GM12878 (cell line): ENCODE measurements at regions not wholly inside any gene's neighbourhood (a gene's known extent, or its start where the extent isn't known, plus 50 kb on each side); places are given as distances from the start of the nearest gene placed in this dataset.

ENCODE experiments used
- ATAC-seq: fragments of 200-7000 bp; cut with Tn5 transposase; 3 replicates; pipeline ENCODE4 v1.9.1; 2020; ENCODE audit warnings: mild to moderate bottlenecking, moderate library complexity
- BruUV-seq: library from RNA; stranded (reverse); fragments of 400-500 nt; replicated peaks from 2 replicates; lab custom pipeline; 2021; lab: Mats Ljungman, UMichigan
- CTCF ChIA-PET: fragments of 300-600 bp; sonication (Branson Sonifier 250); formaldehyde crosslinking; extraction: SDS; loops from one replicate; lab custom pipeline; 2021; ENCODE audit warnings: inconsistent platforms; lab: Yijun Ruan, JAX
- POLR2A ChIA-PET: fragments of 350-600 bp; formaldehyde crosslinking; extraction: SDS; loops from one replicate; lab custom pipeline; 2021; ENCODE audit warnings: inconsistent platforms; lab: Charles Lee
- RAD21 ChIA-PET: fragments of 300-600 bp; sonication (Branson Sonifier 250); formaldehyde crosslinking; loops from one replicate; lab custom pipeline; 2023; ENCODE audit warnings: antibody characterized with exemption; ENCODE audit not compliant: unreplicated experiment; lab: Charles Lee
- SMC1A ChIA-PET: fragments of 300-600 bp; sonication (Branson Sonifier 250); formaldehyde crosslinking; loops from one replicate; lab custom pipeline; 2023; ENCODE audit not compliant: unreplicated experiment, uncharacterized antibody; lab: Charles Lee
- DNase-seq: peaks from one replicate; pipeline ENCODE4 v3.0.0-alpha.2; 2011; ENCODE audit warnings: low read depth, low spot score
- FAIRE-seq: peaks from 3 replicates; lab custom pipeline; 2011; peaks lifted over from hg19 to GRCh38; lab: Jason Lieb, UNC
- H2AFZ ChIP-seq: 2 replicates; pipeline ENCODE4 v1.6.0; 2011; ENCODE audit warnings: low read depth, low read length, control low read depth; ENCODE audit not compliant: control insufficient read depth
- H3K27ac ChIP-seq: 2 replicates; pipeline ENCODE4 v1.5.1; 2011; ENCODE audit warnings: control low read depth; ENCODE audit not compliant: control insufficient read depth, insufficient read depth
- H3K27me3 ChIP-seq, 2 experiments: replicated peaks in 1 of 2; 2 replicates each; pipeline versions ENCODE4 v1.6.0 to v1.6.1; 2011; ENCODE audit warnings: low read length in 1 of 2; ENCODE audit not compliant: control insufficient read depth in 2 of 2, insufficient read depth in 2 of 2
- H3K36me3 ChIP-seq, 2 experiments: 2 replicates each; pipeline ENCODE4 v1.5.1; 2011; ENCODE audit warnings: low read length in 1 of 2; ENCODE audit not compliant: control insufficient read depth in 2 of 2, insufficient read depth in 2 of 2
- H3K4me1 ChIP-seq: 2 replicates; pipeline ENCODE4 v1.6.1; 2011; ENCODE audit warnings: mild to moderate bottlenecking, low read length, moderate library complexity, mixed read lengths; ENCODE audit not compliant: control insufficient read depth, insufficient read depth
- H3K4me2 ChIP-seq: 2 replicates; pipeline ENCODE4 v1.6.0; 2011; ENCODE audit warnings: control low read depth; ENCODE audit not compliant: control insufficient read depth, insufficient read depth
- H3K4me3 ChIP-seq: fragments of 200-600 bp; sonication (generic); 2 replicates; pipeline ENCODE4 v1.5.1; 2016
- H3K79me2 ChIP-seq: 2 replicates; pipeline ENCODE4 v1.6.0; 2011; ENCODE audit warnings: low read length; ENCODE audit not compliant: control insufficient read depth, insufficient read depth
- H3K9ac ChIP-seq: 2 replicates; pipeline ENCODE4 v1.8.0; 2011; ENCODE audit warnings: low read length, control low read depth, mixed read lengths; ENCODE audit not compliant: control insufficient read depth, insufficient read depth
- H3K9me3 ChIP-seq: replicated peaks from 3 replicates; pipeline ENCODE4 v1.5.1; 2011; ENCODE audit warnings: mild to moderate bottlenecking, low read length; ENCODE audit not compliant: control insufficient read depth, insufficient read depth
- H4K20me1 ChIP-seq: 2 replicates; pipeline ENCODE4 v1.6.0; 2011; ENCODE audit not compliant: control insufficient read depth, insufficient read depth
- BHLHE40 ChIP-seq, 2 experiments: fragments of 450-650 bp in 1 of 2; IDR thresholded peaks; 2 replicates each; pipeline ENCODE4 v1.6.1; 2011 to 2017; ENCODE audit warnings: low read depth in 2 of 2, borderline replicate concordance in 1 of 2, improper control_type of control experiment in 1 of 2, low read length in 1 of 2, mild to moderate bottlenecking in 1 of 2
- CBX5 ChIP-seq: sonication (generic); IDR thresholded peaks from 2 replicates; pipeline ENCODE4 v1.6.1; 2016; ENCODE audit warnings: low read depth, moderate library complexity, mild to moderate bottlenecking, inconsistent platforms
- EED ChIP-seq: sonication (generic); IDR thresholded peaks from 2 replicates; pipeline ENCODE4 v1.6.1; 2016; ENCODE audit warnings: antibody characterized with exemption, low read depth
- GABPA ChIP-seq: IDR thresholded peaks from 2 replicates; pipeline ENCODE4 v1.6.1; 2014; ENCODE audit warnings: antibody characterized with exemption, low read depth, mild to moderate bottlenecking, inconsistent platforms
- MEF2B ChIP-seq: fragments of 450-650 bp; IDR thresholded peaks from 2 replicates; pipeline ENCODE4 v1.6.1; 2018; ENCODE audit warnings: mild to moderate bottlenecking, moderate library complexity; ENCODE audit not compliant: partially characterized antibody, poor library complexity, severe bottlenecking
- NFIC ChIP-seq: IDR thresholded peaks from 2 replicates; pipeline ENCODE4 v1.6.1; 2012; ENCODE audit warnings: low read depth, mild to moderate bottlenecking, inconsistent platforms, low read length, moderate library complexity
- NRF1 ChIP-seq: conservative IDR thresholded peaks from 2 replicates; pipeline ENCODE4 v1.6.1; 2011; ENCODE audit warnings: mild to moderate bottlenecking, low read depth, low read length, improper control_type of control experiment
- PAX8 ChIP-seq: fragments of 450-650 bp; IDR thresholded peaks from 2 replicates; pipeline ENCODE4 v1.6.1; 2017; ENCODE audit warnings: mild to moderate bottlenecking, moderate library complexity
- SP1 ChIP-seq: IDR thresholded peaks from one replicate; pipeline ENCODE4 v1.6.1; 2011; ENCODE audit warnings: low read depth, low read length
- ZNF217 ChIP-seq: fragments of 450-650 bp; IDR thresholded peaks from 2 replicates; pipeline ENCODE4 v1.6.1; 2017; ENCODE audit warnings: antibody characterized with exemption, mild to moderate bottlenecking
- WGBS: methylation state at CpG from one replicate; pipeline ENCODE4 v1.1.6; 2016; ENCODE audit warnings: low lambda C conversion rate; ENCODE audit not compliant: insufficient replicate concordance, insufficient coverage; ENCODE audit errors: missing lambda C conversion rate; 5-methylcytosine and 5-hydroxymethylcytosine counted together
- in situ Hi-C: fragments of 300-500 bp; cut with MboI; formaldehyde crosslinking; loops from 9 replicates; pipeline ENCODE4 v1.14.3; 2018; ENCODE audit warnings: mixed read lengths
- intact Hi-C: fragments of 100-400 bp; cut with micrococcal nuclease; formaldehyde crosslinking; loops from one replicate; pipeline ENCODE4 v1.14.2; 2022; ENCODE audit not compliant: unreplicated experiment
- TF ChIP-seq, protein P1 (sequence below): fragments of 450-650 bp; conservative IDR thresholded peaks from 2 replicates; pipeline ENCODE4 v1.6.1; 2017; ENCODE audit warnings: mild to moderate bottlenecking, moderate library complexity
- TF ChIP-seq, protein P2 (sequence below): fragments of 450-650 bp; formaldehyde crosslinking; IDR thresholded peaks from 2 replicates; pipeline ENCODE4 v1.4.0; 2022; ENCODE audit warnings: mild to moderate bottlenecking, moderate library complexity
- TF ChIP-seq, protein P3 (sequence below): fragments of 150-350 bp; IDR thresholded peaks from 2 replicates; pipeline ENCODE4 v1.6.1; 2016; ENCODE audit warnings: low read depth, low read length
- TF ChIP-seq, protein P4 (sequence below): IDR thresholded peaks from 2 replicates; pipeline ENCODE4 v1.6.1; 2012; ENCODE audit warnings: low read length, inconsistent platforms

DNA sequence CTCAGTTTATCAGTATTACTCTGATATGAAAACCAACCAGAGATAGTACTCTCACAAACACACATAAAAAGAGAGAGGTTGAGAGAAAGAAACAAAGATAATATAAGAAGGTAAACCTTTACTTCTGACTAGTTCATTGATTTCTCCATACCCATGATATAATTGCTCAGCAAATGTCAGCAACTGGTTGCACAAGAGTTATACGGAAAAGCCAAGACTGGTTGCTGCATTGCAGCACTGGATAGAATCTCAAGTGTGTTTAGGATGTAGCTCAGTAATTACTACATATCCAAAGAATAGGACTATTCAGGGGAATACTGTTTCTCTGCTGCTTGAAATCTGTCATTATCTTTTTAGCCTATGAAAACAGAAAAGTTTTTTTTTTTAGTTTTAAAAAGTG lies 1332.8 kb downstream of the OLFM4 start (continued):
- TF ChIP-seq, protein P1, sequence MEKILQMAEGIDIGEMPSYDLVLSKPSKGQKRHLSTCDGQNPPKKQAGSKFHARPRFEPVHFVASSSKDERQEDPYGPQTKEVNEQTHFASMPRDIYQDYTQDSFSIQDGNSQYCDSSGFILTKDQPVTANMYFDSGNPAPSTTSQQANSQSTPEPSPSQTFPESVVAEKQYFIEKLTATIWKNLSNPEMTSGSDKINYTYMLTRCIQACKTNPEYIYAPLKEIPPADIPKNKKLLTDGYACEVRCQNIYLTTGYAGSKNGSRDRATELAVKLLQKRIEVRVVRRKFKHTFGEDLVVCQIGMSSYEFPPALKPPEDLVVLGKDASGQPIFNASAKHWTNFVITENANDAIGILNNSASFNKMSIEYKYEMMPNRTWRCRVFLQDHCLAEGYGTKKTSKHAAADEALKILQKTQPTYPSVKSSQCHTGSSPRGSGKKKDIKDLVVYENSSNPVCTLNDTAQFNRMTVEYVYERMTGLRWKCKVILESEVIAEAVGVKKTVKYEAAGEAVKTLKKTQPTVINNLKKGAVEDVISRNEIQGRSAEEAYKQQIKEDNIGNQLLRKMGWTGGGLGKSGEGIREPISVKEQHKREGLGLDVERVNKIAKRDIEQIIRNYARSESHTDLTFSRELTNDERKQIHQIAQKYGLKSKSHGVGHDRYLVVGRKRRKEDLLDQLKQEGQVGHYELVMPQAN = no peak
- TF ChIP-seq MEF2B = no peak

DNA sequence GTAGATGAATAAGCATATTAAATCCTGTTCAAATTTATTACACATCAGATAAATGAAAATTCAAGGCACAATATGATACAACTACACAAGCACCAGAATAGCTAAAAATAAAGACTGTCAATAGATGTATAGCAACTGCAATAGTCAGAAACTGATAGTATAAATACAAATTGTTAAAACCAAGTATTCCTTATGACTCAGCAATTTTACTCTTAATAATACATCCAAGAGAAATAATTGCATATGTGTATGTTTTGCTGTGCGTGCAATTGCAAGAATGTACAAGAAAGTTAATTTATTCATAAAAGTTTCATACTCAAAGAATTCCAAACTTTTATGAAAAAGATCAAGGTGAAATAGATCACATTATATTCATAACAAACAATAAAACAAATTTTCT lies 1338.1 kb downstream of the OLFM4 start:
- no peaks in the 10 kb centered on the region for H3K27me3 ChIP-seq
- H3K79me2 ChIP-seq = no peaks in the 10 kb centered on the region
- no peaks in the 10 kb centered on the region for H3K9me3 ChIP-seq
- no TSS peak for BruUV-seq
- FAIRE-seq (no peak), ATAC-seq (no peak), DNase-seq (no peak)
- no peaks in the 10 kb centered on the region for H3K4me1 ChIP-seq
- H3K4me2 ChIP-seq = no peak overlapping the region
- RAD21 ChIA-PET = no interaction called here
- CTCF ChIA-PET = no interaction called here
- no peak overlapping the region for H3K4me3 ChIP-seq
- WGBS = 20% methylated on average over 1 of the region's 1 CpG
- in situ Hi-C loops = no loop called here
- POLR2A ChIA-PET = no interaction called here
- H2AFZ ChIP-seq = no peak overlapping the region
- intact Hi-C loops = no loop called here
- H3K27ac ChIP-seq = no peak overlapping the region
- H3K36me3 ChIP-seq = no peaks in the 10 kb centered on the region
- SMC1A ChIA-PET = no interaction called here
- H4K20me1 ChIP-seq = no peaks in the 10 kb centered on the region
- no peak overlapping the region for H3K9ac ChIP-seq
- TF ChIP-seq SP1 (no peak), GABPA (no peak), MEF2B (no peak), ZNF217 (no peak), NFIC (no peak), PAX8 (no peak), BHLHE40 (IDR thresholded peaks at IDR 0.05; ENCODE audit: borderline replicate concordance in 1 of 2, low read depth in 2 of 2, low read length in 1 of 2) (no peak), CBX5 (no peak), NRF1 (no peak), EED (no peak)
- TF ChIP-seq, protein P2, sequence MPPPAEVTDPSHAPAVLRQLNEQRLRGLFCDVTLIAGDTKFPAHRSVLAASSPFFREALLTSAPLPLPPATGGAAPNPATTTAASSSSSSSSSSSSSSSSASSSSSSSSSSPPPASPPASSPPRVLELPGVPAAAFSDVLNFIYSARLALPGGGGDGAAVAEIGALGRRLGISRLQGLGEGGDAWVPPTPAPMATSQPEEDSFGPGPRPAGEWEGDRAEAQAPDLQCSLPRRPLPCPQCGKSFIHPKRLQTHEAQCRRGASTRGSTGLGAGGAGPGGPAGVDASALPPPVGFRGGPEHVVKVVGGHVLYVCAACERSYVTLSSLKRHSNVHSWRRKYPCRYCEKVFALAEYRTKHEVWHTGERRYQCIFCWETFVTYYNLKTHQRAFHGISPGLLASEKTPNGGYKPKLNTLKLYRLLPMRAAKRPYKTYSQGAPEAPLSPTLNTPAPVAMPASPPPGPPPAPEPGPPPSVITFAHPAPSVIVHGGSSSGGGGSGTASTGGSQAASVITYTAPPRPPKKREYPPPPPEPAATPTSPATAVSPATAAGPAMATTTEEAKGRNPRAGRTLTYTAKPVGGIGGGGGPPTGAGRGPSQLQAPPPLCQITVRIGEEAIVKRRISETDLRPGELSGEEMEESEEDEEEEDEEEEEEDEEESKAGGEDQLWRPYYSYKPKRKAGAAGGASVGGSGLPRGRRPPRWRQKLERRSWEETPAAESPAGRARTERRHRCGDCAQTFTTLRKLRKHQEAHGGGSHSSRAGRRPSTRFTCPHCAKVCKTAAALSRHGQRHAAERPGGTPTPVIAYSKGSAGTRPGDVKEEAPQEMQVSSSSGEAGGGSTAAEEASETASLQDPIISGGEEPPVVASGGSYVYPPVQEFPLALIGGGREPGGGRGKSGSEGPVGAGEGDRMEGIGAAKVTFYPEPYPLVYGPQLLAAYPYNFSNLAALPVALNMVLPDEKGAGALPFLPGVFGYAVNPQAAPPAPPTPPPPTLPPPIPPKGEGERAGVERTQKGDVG (CRISPR knock-in tag) = no peak
- TF ChIP-seq, protein P3, sequence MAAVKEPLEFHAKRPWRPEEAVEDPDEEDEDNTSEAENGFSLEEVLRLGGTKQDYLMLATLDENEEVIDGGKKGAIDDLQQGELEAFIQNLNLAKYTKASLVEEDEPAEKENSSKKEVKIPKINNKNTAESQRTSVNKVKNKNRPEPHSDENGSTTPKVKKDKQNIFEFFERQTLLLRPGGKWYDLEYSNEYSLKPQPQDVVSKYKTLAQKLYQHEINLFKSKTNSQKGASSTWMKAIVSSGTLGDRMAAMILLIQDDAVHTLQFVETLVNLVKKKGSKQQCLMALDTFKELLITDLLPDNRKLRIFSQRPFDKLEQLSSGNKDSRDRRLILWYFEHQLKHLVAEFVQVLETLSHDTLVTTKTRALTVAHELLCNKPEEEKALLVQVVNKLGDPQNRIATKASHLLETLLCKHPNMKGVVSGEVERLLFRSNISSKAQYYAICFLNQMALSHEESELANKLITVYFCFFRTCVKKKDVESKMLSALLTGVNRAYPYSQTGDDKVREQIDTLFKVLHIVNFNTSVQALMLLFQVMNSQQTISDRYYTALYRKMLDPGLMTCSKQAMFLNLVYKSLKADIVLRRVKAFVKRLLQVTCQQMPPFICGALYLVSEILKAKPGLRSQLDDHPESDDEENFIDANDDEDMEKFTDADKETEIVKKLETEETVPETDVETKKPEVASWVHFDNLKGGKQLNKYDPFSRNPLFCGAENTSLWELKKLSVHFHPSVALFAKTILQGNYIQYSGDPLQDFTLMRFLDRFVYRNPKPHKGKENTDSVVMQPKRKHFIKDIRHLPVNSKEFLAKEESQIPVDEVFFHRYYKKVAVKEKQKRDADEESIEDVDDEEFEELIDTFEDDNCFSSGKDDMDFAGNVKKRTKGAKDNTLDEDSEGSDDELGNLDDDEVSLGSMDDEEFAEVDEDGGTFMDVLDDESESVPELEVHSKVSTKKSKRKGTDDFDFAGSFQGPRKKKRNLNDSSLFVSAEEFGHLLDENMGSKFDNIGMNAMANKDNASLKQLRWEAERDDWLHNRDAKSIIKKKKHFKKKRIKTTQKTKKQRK = no peak
- TF ChIP-seq, protein P4, sequence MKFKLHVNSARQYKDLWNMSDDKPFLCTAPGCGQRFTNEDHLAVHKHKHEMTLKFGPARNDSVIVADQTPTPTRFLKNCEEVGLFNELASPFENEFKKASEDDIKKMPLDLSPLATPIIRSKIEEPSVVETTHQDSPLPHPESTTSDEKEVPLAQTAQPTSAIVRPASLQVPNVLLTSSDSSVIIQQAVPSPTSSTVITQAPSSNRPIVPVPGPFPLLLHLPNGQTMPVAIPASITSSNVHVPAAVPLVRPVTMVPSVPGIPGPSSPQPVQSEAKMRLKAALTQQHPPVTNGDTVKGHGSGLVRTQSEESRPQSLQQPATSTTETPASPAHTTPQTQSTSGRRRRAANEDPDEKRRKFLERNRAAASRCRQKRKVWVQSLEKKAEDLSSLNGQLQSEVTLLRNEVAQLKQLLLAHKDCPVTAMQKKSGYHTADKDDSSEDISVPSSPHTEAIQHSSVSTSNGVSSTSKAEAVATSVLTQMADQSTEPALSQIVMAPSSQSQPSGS = no peak
